ENCODE measurements at regions not wholly inside any gene's neighbourhood (a gene's known extent, or its start where the extent isn't known, plus 50 kb on each side); places are given as distances from the start of the nearest gene placed in this dataset.

DNA sequence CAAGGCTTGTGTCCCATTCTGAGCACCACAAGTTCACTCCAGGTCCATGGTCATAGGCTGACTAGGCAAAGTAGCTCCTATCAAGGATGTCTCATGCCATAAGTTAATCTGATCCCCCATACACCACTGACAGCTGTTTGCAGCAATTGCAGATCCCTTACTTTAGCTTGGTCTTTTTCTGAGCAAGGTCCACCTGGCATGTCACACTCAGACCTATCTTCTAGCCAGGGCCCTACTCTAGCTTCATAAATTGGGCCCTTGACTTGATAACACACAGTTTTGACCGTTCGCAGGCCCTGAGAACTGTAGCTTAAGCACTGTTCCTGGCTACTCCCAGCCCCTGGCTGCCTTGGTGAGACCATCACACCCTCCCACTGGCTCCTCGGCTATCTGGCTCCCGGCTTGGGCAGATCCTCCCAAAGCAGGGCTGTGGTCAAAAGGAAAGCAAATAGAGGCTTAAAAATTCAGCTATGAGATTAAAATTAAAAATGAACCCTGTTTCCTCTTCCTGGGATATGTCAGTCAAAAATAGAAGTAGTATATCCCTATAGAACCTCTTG, 427.4 kb downstream of the RAB28 start:
- no peaks in the 10 kb centered on the region for H3K27me3 ChIP-seq (ENCODE audit: control insufficient read depth in 2 of 2, insufficient read depth in 2 of 2, low read length in 2 of 2)
- H3K9me3 ChIP-seq (replicated peaks; ENCODE audit: control insufficient read depth, insufficient read depth, low read depth, low read length): no peaks in the 10 kb centered on the region
- H3K9me1 ChIP-seq (ENCODE audit: control insufficient read depth, insufficient read depth, low read length): no peaks in the 10 kb centered on the region
- H4K20me1 ChIP-seq (replicated peaks; ENCODE audit: control insufficient read depth, insufficient read depth, low read length): no peaks in the 10 kb centered on the region
- no peak for DNase-seq (ENCODE audit: extremely low read depth in 1 of 4, low spot score in 3 of 4)
- no peak overlapping the region for H3K9ac ChIP-seq (ENCODE audit: insufficient read depth in 1 of 2, low read depth in 2 of 2, low read length in 2 of 2)
- no peaks in the 10 kb centered on the region for H3K79me2 ChIP-seq (ENCODE audit: control insufficient read depth, insufficient read depth, low read length)
- no peaks in the 10 kb centered on the region for H3K36me3 ChIP-seq (ENCODE audit: control insufficient read depth, insufficient read depth, low read length)
- no peak for FAIRE-seq
- ChIA-PET POLR2A (no interaction called here), CTCF (ENCODE audit: low intra/inter-chr PET ratio) (no interaction called here)
- no peak overlapping the region for H3K27ac ChIP-seq (ENCODE audit: extremely low read depth, low read depth, low read length)
- intact Hi-C loops (cut with micrococcal nuclease): no loop called here
- WGBS (ENCODE audit: insufficient coverage, low coverage, missing lambda C conversion rate): 4% methylated on average over 4 of the region's 4 CpGs
- in situ Hi-C loops (cut with MboI): no loop called here
- no peak for ATAC-seq
- H3K4me2 ChIP-seq (ENCODE audit: insufficient read depth, low read length): no peak overlapping the region
- no peak overlapping the region for H3K4me3 ChIP-seq
- no peak overlapping the region for H2AFZ ChIP-seq (ENCODE audit: low read depth, low read length)
- H3K4me1 ChIP-seq (replicated peaks in 1 of 2; ENCODE audit: control insufficient read depth in 2 of 2, insufficient read depth in 2 of 2, low read length in 2 of 2): no peaks in the 10 kb centered on the region
- TF ChIP-seq EHMT2 (IDR thresholded peaks at IDR 0.05): no peak
- TF ChIP-seq BRD9 (IDR thresholded peaks at IDR 0.05; ENCODE audit: low read depth, partially characterized antibody): no peak
- TF ChIP-seq FOXM1 (IDR thresholded peaks at IDR 0.05; ENCODE audit: low read depth): no peak
- no peak for TF ChIP-seq FOXM1 (CRISPR knock-in tag; IDR thresholded peaks at IDR 0.05; ENCODE audit: low read depth)
- BruUV-seq (replicated peaks): no TSS peak

DNA sequence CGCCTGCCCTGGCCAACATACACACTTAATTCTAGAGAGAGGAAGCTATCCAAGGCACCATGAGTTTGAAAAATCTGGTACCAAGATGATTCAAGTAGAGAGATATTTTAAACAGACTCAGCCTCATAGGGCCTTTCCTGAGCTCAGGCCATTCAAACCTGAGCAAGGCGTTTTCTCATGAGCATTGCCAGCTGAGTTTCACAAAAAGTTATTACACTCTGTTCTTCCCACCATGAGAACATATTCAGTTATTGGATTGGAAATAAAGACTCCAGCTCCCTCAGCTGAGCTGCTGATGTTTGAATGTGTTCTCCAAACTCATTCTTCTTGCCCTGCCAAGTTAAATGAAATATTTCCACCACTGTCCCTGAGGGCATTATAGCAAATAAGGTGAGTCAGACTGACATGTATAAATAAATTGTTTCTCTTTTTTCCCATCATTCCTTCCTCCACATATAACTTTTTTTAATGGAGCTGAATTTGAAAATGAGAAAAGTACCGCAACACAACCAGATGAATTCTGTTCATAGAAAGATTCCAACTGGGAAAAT, 429.6 kb downstream of the RAB28 start:
- ChIA-PET POLR2A (no interaction called here), CTCF (ENCODE audit: low intra/inter-chr PET ratio) (no interaction called here)
- Histone ChIP-seq H3K27me3 (ENCODE audit: control insufficient read depth in 2 of 2, insufficient read depth in 2 of 2, low read length in 2 of 2) (no peaks in the 10 kb centered on the region), H3K9me3 (replicated peaks; ENCODE audit: control insufficient read depth, insufficient read depth, low read depth, low read length) (no peaks in the 10 kb centered on the region), H3K9ac (ENCODE audit: insufficient read depth in 1 of 2, low read depth in 2 of 2, low read length in 2 of 2) (no peak overlapping the region), H3K4me3 (no peak overlapping the region), H3K4me2 (ENCODE audit: insufficient read depth, low read length) (no peak overlapping the region), H3K4me1 (replicated peaks in 1 of 2; ENCODE audit: control insufficient read depth in 2 of 2, insufficient read depth in 2 of 2, low read length in 2 of 2) (no peaks in the 10 kb centered on the region), H3K27ac (ENCODE audit: extremely low read depth, low read depth, low read length) (no peak overlapping the region), H3K9me1 (ENCODE audit: control insufficient read depth, insufficient read depth, low read length) (no peaks in the 10 kb centered on the region), H3K36me3 (ENCODE audit: control insufficient read depth, insufficient read depth, low read length) (no peaks in the 10 kb centered on the region), H2AFZ (ENCODE audit: low read depth, low read length) (no peak overlapping the region), H3K79me2 (ENCODE audit: control insufficient read depth, insufficient read depth, low read length) (no peaks in the 10 kb centered on the region), H4K20me1 (replicated peaks; ENCODE audit: control insufficient read depth, insufficient read depth, low read length) (no peaks in the 10 kb centered on the region)
- FAIRE-seq: no peak
- DNase-seq (ENCODE audit: extremely low read depth in 1 of 4, low spot score in 3 of 4): no peak
- no TSS peak for BruUV-seq (replicated peaks)
- 0% methylated on average over 3 of the region's 3 CpGs for WGBS (ENCODE audit: insufficient coverage, low coverage, missing lambda C conversion rate)
- no peak for ATAC-seq
- intact Hi-C loops (cut with micrococcal nuclease): no loop called here
- in situ Hi-C loops (cut with MboI): no loop called here
- TF ChIP-seq, protein P1, sequence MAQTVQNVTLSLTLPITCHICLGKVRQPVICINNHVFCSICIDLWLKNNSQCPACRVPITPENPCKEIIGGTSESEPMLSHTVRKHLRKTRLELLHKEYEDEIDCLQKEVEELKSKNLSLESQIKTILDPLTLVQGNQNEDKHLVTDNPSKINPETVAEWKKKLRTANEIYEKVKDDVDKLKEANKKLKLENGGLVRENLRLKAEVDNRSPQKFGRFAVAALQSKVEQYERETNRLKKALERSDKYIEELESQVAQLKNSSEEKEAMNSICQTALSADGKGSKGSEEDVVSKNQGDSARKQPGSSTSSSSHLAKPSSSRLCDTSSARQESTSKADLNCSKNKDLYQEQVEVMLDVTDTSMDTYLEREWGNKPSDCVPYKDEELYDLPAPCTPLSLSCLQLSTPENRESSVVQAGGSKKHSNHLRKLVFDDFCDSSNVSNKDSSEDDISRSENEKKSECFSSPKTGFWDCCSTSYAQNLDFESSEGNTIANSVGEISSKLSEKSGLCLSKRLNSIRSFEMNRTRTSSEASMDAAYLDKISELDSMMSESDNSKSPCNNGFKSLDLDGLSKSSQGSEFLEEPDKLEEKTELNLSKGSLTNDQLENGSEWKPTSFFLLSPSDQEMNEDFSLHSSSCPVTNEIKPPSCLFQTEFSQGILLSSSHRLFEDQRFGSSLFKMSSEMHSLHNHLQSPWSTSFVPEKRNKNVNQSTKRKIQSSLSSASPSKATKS (CRISPR knock-in tag; IDR thresholded peaks at IDR 0.05): no peak
- TF ChIP-seq TCF3 (CRISPR knock-in tag; IDR thresholded peaks at IDR 0.05) (no peak), MBD2 (IDR thresholded peaks at IDR 0.05; ENCODE audit: borderline replicate concordance, low read depth) (no peak), PHF20 (IDR thresholded peaks at IDR 0.05; ENCODE audit: partially characterized antibody) (no peak), ELF4 (CRISPR knock-in tag; IDR thresholded peaks at IDR 0.05) (no peak), FOXJ3 (CRISPR knock-in tag; IDR thresholded peaks at IDR 0.05) (no peak), NR1H2 (CRISPR knock-in tag; IDR thresholded peaks at IDR 0.05) (no peak)
- TF ChIP-seq, protein P2, sequence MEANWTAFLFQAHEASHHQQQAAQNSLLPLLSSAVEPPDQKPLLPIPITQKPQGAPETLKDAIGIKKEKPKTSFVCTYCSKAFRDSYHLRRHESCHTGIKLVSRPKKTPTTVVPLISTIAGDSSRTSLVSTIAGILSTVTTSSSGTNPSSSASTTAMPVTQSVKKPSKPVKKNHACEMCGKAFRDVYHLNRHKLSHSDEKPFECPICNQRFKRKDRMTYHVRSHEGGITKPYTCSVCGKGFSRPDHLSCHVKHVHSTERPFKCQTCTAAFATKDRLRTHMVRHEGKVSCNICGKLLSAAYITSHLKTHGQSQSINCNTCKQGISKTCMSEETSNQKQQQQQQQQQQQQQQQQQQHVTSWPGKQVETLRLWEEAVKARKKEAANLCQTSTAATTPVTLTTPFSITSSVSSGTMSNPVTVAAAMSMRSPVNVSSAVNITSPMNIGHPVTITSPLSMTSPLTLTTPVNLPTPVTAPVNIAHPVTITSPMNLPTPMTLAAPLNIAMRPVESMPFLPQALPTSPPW (CRISPR knock-in tag; IDR thresholded peaks at IDR 0.05): no peak
- TF ChIP-seq, protein P3, sequence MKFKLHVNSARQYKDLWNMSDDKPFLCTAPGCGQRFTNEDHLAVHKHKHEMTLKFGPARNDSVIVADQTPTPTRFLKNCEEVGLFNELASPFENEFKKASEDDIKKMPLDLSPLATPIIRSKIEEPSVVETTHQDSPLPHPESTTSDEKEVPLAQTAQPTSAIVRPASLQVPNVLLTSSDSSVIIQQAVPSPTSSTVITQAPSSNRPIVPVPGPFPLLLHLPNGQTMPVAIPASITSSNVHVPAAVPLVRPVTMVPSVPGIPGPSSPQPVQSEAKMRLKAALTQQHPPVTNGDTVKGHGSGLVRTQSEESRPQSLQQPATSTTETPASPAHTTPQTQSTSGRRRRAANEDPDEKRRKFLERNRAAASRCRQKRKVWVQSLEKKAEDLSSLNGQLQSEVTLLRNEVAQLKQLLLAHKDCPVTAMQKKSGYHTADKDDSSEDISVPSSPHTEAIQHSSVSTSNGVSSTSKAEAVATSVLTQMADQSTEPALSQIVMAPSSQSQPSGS (CRISPR knock-in tag; IDR thresholded peaks at IDR 0.05): no peak

Measured in K562 (cell line).